OCI-LY1 (cell line): ENCODE measurements at regions not wholly inside any gene's neighbourhood (a gene's known extent, or its start where the extent isn't known, plus 50 kb on each side); places are given as distances from the start of the nearest gene placed in this dataset.

Experiments used
- CTCF ChIP-seq: fragments of 200-600 bp; sonication (generic), shearing (Covaris generic); IDR thresholded peaks from 2 replicates; pipeline ENCODE4 v1.5.1; 2017; ENCODE audit warnings: mild to moderate bottlenecking, antibody characterized with exemption, low read length, moderate library complexity, mixed read lengths
- EZH2 ChIP-seq: fragments of 200-600 bp; sonication (generic), shearing (Covaris generic); IDR thresholded peaks from 2 replicates; pipeline ENCODE4 v1.8.0; 2017; ENCODE audit warnings: borderline replicate concordance, mixed run types, mild to moderate bottlenecking, antibody characterized with exemption, low read length, moderate library complexity, mixed read lengths

GRCh38 chr9:24721621-24722020 is 175.9 kb upstream of the IZUMO3 start:
- TF ChIP-seq CTCF = no peak
- no peak for TF ChIP-seq EZH2
